HEK293 (cell line): ENCODE measurements at regions not wholly inside any gene's neighbourhood (a gene's known extent, or its start where the extent isn't known, plus 50 kb on each side); places are given as distances from the start of the nearest gene placed in this dataset.

Experiments
- BCL11A ChIP-seq: fragments of 450-650 bp; formaldehyde crosslinking; IDR thresholded peaks from 2 replicates; pipeline ENCODE4 v1.5.1; 2016; ENCODE audit warnings: low read depth, missing biosample characterization, missing genetic modification characterization
- FEZF1 ChIP-seq: fragments of 450-650 bp; formaldehyde crosslinking; IDR thresholded peaks from 2 replicates; pipeline ENCODE4 v1.5.1; 2016; ENCODE audit warnings: missing biosample characterization, missing genetic modification characterization
- HOXC10 ChIP-seq: sonication (generic); formaldehyde crosslinking; IDR thresholded peaks from 2 replicates; pipeline ENCODE4 v1.8.1; 2023; ENCODE audit warnings: mild to moderate bottlenecking, missing genetic modification reagents
- KLF1 ChIP-seq: fragments of 450-650 bp; formaldehyde crosslinking; IDR thresholded peaks from 2 replicates; pipeline ENCODE4 v1.5.1; 2016; ENCODE audit warnings: missing biosample characterization, missing genetic modification characterization
- KLF7 ChIP-seq: fragments of 450-650 bp; formaldehyde crosslinking; IDR thresholded peaks from 2 replicates; pipeline ENCODE4 v1.5.1; 2016; ENCODE audit warnings: missing biosample characterization, missing genetic modification characterization, borderline replicate concordance
- KLF8 ChIP-seq: fragments of 450-650 bp; formaldehyde crosslinking; IDR thresholded peaks from 2 replicates; pipeline ENCODE4 v1.5.1; 2016; ENCODE audit warnings: missing biosample characterization, missing genetic modification characterization
- SP7 ChIP-seq: fragments of 450-650 bp; formaldehyde crosslinking; IDR thresholded peaks from 2 replicates; pipeline ENCODE4 v1.5.1; 2016; ENCODE audit warnings: missing biosample characterization, missing genetic modification characterization
- WT1 ChIP-seq: fragments of 450-650 bp; formaldehyde crosslinking; IDR thresholded peaks from 2 replicates; pipeline ENCODE4 v1.5.1; 2016; ENCODE audit warnings: missing biosample characterization, missing genetic modification characterization
- ZBTB20 ChIP-seq: fragments of 450-650 bp; formaldehyde crosslinking; IDR thresholded peaks from 2 replicates; pipeline ENCODE4 v1.5.1; 2016; ENCODE audit warnings: missing biosample characterization, missing genetic modification characterization
- ZBTB21 ChIP-seq: fragments of 450-650 bp; formaldehyde crosslinking; IDR thresholded peaks from 2 replicates; pipeline ENCODE4 v1.5.1; 2017; ENCODE audit warnings: missing biosample characterization, missing genetic modification characterization
- ZEB2 ChIP-seq: fragments of 450-650 bp; formaldehyde crosslinking; IDR thresholded peaks from 2 replicates; pipeline ENCODE4 v1.5.1; 2016; ENCODE audit warnings: missing biosample characterization, missing genetic modification characterization
- ZFP37 ChIP-seq: fragments of 450-650 bp; formaldehyde crosslinking; IDR thresholded peaks from 2 replicates; pipeline ENCODE4 v1.5.1; 2016; ENCODE audit warnings: missing biosample characterization, missing genetic modification characterization
- ZFP41 ChIP-seq: fragments of 450-650 bp; formaldehyde crosslinking; IDR thresholded peaks from 2 replicates; pipeline ENCODE4 v1.5.1; 2016; ENCODE audit warnings: missing biosample characterization, missing genetic modification characterization, borderline replicate concordance
- ZNF10 ChIP-seq: fragments of 450-650 bp; formaldehyde crosslinking; IDR thresholded peaks from 2 replicates; pipeline ENCODE4 v1.5.1; 2017; ENCODE audit warnings: missing biosample characterization, missing genetic modification characterization
- ZNF114 ChIP-seq: fragments of 450-650 bp; formaldehyde crosslinking; IDR thresholded peaks from 2 replicates; pipeline ENCODE4 v1.5.0; 2017; ENCODE audit warnings: missing biosample characterization, missing genetic modification characterization
- ZNF133 ChIP-seq: fragments of 450-650 bp; formaldehyde crosslinking; IDR thresholded peaks from 2 replicates; pipeline ENCODE4 v1.5.1; 2016; ENCODE audit warnings: missing biosample characterization, missing genetic modification characterization
- ZNF140 ChIP-seq: fragments of 450-650 bp; formaldehyde crosslinking; IDR thresholded peaks from 2 replicates; pipeline ENCODE4 v1.5.1; 2016; ENCODE audit warnings: missing biosample characterization, missing genetic modification characterization
- ZNF19 ChIP-seq: fragments of 450-650 bp; formaldehyde crosslinking; IDR thresholded peaks from 2 replicates; pipeline ENCODE4; 2016; ENCODE audit warnings: missing biosample characterization, missing genetic modification characterization, low read depth
- ZNF202 ChIP-seq: fragments of 450-650 bp; formaldehyde crosslinking; IDR thresholded peaks from 2 replicates; pipeline ENCODE4 v1.5.1; 2016; ENCODE audit warnings: missing biosample characterization, missing genetic modification characterization, borderline replicate concordance
- ZNF223 ChIP-seq: fragments of 450-650 bp; formaldehyde crosslinking; IDR thresholded peaks from 2 replicates; pipeline ENCODE4 v1.5.1; 2016; ENCODE audit warnings: missing biosample characterization, missing genetic modification characterization
- ZNF23 ChIP-seq: fragments of 450-650 bp; formaldehyde crosslinking; IDR thresholded peaks from 2 replicates; pipeline ENCODE4 v1.5.1; 2016; ENCODE audit warnings: missing biosample characterization, missing genetic modification characterization, borderline replicate concordance
- ZNF292 ChIP-seq: fragments of 450-650 bp; formaldehyde crosslinking; IDR thresholded peaks from 2 replicates; pipeline ENCODE4 v1.5.1; 2016; ENCODE audit warnings: low read depth, missing biosample characterization, missing genetic modification characterization, borderline replicate concordance
- ZNF311 ChIP-seq: fragments of 450-650 bp; formaldehyde crosslinking; IDR thresholded peaks from 2 replicates; pipeline ENCODE4 v1.5.1; 2017; ENCODE audit warnings: missing biosample characterization, missing genetic modification characterization, borderline replicate concordance
- ZNF404 ChIP-seq: fragments of 450-650 bp; formaldehyde crosslinking; IDR thresholded peaks from 2 replicates; pipeline ENCODE4 v1.5.1; 2017; ENCODE audit warnings: missing biosample characterization, missing genetic modification characterization
- ZNF48 ChIP-seq: fragments of 450-650 bp; formaldehyde crosslinking; IDR thresholded peaks from 2 replicates; pipeline ENCODE4 v1.5.1; 2016; ENCODE audit warnings: missing biosample characterization, missing genetic modification characterization
- ZNF521 ChIP-seq: fragments of 450-650 bp; formaldehyde crosslinking; IDR thresholded peaks from 2 replicates; pipeline ENCODE4 v1.5.1; 2017; ENCODE audit warnings: missing biosample characterization, mild to moderate bottlenecking, missing genetic modification characterization
- ZNF558 ChIP-seq: fragments of 450-650 bp; formaldehyde crosslinking; IDR thresholded peaks from 2 replicates; pipeline ENCODE4 v1.5.1; 2016; ENCODE audit warnings: missing biosample characterization, missing genetic modification characterization
- ZNF629 ChIP-seq: fragments of 450-650 bp; formaldehyde crosslinking; IDR thresholded peaks from 2 replicates; pipeline ENCODE4 v1.5.1; 2017; ENCODE audit warnings: missing biosample characterization, missing genetic modification characterization
- ZNF639 ChIP-seq: fragments of 450-650 bp; formaldehyde crosslinking; IDR thresholded peaks from 2 replicates; pipeline ENCODE4 v1.5.1; 2016; ENCODE audit warnings: missing biosample characterization, missing genetic modification characterization
- ZNF658 ChIP-seq: fragments of 450-650 bp; formaldehyde crosslinking; IDR thresholded peaks from 2 replicates; pipeline ENCODE4; 2016; ENCODE audit warnings: missing biosample characterization, missing genetic modification characterization
- ZNF692 ChIP-seq: fragments of 450-650 bp; formaldehyde crosslinking; IDR thresholded peaks from 2 replicates; pipeline ENCODE4 v1.5.1; 2016; ENCODE audit warnings: missing biosample characterization, missing genetic modification characterization
- ZNF701 ChIP-seq: fragments of 450-650 bp; formaldehyde crosslinking; IDR thresholded peaks from 2 replicates; pipeline ENCODE4 v1.5.1; 2016; ENCODE audit warnings: missing biosample characterization, missing genetic modification characterization
- ZNF792 ChIP-seq: fragments of 450-650 bp; formaldehyde crosslinking; IDR thresholded peaks from 2 replicates; pipeline ENCODE4 v1.5.1; 2016; ENCODE audit warnings: missing biosample characterization, missing genetic modification characterization
- ZNF843 ChIP-seq: fragments of 450-650 bp; formaldehyde crosslinking; IDR thresholded peaks from 2 replicates; pipeline ENCODE4 v1.5.1; 2016; ENCODE audit warnings: missing biosample characterization, missing genetic modification characterization
- TF ChIP-seq, protein P1 (sequence below): fragments of 450-650 bp; formaldehyde crosslinking; IDR thresholded peaks from 2 replicates; pipeline ENCODE4 v1.5.1; 2016; ENCODE audit warnings: missing biosample characterization, missing genetic modification characterization
- TF ChIP-seq, protein P2 (sequence below): fragments of 450-650 bp; formaldehyde crosslinking; IDR thresholded peaks from 2 replicates; pipeline ENCODE4 v1.5.1; 2017; ENCODE audit warnings: missing biosample characterization, missing genetic modification characterization

DNA sequence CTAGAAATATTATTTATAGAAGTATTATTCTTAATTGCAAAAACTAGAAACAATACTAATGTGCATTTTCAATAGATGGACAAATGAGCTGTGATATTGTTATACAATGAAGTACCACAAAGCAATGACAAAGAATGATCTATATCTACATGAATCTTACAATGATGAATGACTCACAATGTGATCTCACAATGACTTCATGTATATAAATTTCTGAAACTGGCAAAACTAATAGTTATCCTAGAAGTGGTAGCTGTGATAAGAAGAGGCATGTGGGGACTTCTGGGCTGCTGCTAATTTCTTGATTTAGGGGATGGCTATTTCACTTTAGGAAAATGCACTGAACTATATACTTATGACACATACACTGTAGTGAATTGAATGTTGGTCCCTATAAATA, 396.0 kb upstream of the ZNF608 start (continued):
- TF ChIP-seq WT1 = no peak
- TF ChIP-seq, protein P1, sequence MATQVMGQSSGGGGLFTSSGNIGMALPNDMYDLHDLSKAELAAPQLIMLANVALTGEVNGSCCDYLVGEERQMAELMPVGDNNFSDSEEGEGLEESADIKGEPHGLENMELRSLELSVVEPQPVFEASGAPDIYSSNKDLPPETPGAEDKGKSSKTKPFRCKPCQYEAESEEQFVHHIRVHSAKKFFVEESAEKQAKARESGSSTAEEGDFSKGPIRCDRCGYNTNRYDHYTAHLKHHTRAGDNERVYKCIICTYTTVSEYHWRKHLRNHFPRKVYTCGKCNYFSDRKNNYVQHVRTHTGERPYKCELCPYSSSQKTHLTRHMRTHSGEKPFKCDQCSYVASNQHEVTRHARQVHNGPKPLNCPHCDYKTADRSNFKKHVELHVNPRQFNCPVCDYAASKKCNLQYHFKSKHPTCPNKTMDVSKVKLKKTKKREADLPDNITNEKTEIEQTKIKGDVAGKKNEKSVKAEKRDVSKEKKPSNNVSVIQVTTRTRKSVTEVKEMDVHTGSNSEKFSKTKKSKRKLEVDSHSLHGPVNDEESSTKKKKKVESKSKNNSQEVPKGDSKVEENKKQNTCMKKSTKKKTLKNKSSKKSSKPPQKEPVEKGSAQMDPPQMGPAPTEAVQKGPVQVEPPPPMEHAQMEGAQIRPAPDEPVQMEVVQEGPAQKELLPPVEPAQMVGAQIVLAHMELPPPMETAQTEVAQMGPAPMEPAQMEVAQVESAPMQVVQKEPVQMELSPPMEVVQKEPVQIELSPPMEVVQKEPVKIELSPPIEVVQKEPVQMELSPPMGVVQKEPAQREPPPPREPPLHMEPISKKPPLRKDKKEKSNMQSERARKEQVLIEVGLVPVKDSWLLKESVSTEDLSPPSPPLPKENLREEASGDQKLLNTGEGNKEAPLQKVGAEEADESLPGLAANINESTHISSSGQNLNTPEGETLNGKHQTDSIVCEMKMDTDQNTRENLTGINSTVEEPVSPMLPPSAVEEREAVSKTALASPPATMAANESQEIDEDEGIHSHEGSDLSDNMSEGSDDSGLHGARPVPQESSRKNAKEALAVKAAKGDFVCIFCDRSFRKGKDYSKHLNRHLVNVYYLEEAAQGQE = no peak
- TF ChIP-seq ZNF10 (tag by site-specific recombination) = no peak
- TF ChIP-seq ZNF701 (tag by site-specific recombination) = no peak
- no peak for TF ChIP-seq ZNF23 (tag by site-specific recombination)
- TF ChIP-seq, protein P2, sequence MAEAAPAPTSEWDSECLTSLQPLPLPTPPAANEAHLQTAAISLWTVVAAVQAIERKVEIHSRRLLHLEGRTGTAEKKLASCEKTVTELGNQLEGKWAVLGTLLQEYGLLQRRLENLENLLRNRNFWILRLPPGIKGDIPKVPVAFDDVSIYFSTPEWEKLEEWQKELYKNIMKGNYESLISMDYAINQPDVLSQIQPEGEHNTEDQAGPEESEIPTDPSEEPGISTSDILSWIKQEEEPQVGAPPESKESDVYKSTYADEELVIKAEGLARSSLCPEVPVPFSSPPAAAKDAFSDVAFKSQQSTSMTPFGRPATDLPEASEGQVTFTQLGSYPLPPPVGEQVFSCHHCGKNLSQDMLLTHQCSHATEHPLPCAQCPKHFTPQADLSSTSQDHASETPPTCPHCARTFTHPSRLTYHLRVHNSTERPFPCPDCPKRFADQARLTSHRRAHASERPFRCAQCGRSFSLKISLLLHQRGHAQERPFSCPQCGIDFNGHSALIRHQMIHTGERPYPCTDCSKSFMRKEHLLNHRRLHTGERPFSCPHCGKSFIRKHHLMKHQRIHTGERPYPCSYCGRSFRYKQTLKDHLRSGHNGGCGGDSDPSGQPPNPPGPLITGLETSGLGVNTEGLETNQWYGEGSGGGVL (tag by site-specific recombination) = no peak
- no peak for TF ChIP-seq ZFP41 (tag by site-specific recombination)
- TF ChIP-seq ZNF692 = peak; percentile 43; the same call in 1 of the 2 replicates
- TF ChIP-seq ZNF639 (tag by site-specific recombination) = 0 out of 2 replicates have a peak, but pooled peaks have one; percentile 31
- no peak for TF ChIP-seq ZNF202 (tag by site-specific recombination)
- no peak for TF ChIP-seq ZNF521
- no peak for TF ChIP-seq ZNF792
- TF ChIP-seq ZEB2 = peak; percentile 75
- no peak for TF ChIP-seq ZNF843 (tag by site-specific recombination)
- no peak for TF ChIP-seq HOXC10 (CRISPR knock-in tag)
- TF ChIP-seq ZBTB20 (tag by site-specific recombination) = no peak
- peak; percentile 74 for TF ChIP-seq SP7 (tag by site-specific recombination)
- no peak for TF ChIP-seq ZNF658 (tag by site-specific recombination)
- no peak for TF ChIP-seq ZNF19
- no peak for TF ChIP-seq ZNF48 (tag by site-specific recombination)
- TF ChIP-seq KLF8 = no peak
- peak; percentile 11; the same call in 1 of the 2 replicates for TF ChIP-seq ZNF558
- no peak for TF ChIP-seq KLF7 (tag by site-specific recombination)
- TF ChIP-seq BCL11A = no peak
- TF ChIP-seq ZNF311 (tag by site-specific recombination) = no peak
- peak; percentile 83 for TF ChIP-seq ZNF629
- peak; percentile 72 for TF ChIP-seq ZBTB21 (tag by site-specific recombination)
- TF ChIP-seq ZNF133 (tag by site-specific recombination) = no peak
- no peak for TF ChIP-seq FEZF1 (tag by site-specific recombination)
- TF ChIP-seq ZFP37 (tag by site-specific recombination) = no peak
- TF ChIP-seq ZNF292 (tag by site-specific recombination) = no peak
- TF ChIP-seq ZNF404 (tag by site-specific recombination) = no peak
- no peak for TF ChIP-seq ZNF114
- TF ChIP-seq KLF1 (tag by site-specific recombination) = no peak
- TF ChIP-seq ZNF140 (tag by site-specific recombination) = no peak
- TF ChIP-seq ZNF223 (tag by site-specific recombination) = no peak
